HepG2 (cell line): ENCODE measurements at regions not wholly inside any gene's neighbourhood (a gene's known extent, or its start where the extent isn't known, plus 50 kb on each side); places are given as distances from the start of the nearest gene placed in this dataset.

Experiments
- ATAC-seq: fragments of 200-7000 bp; cut with Tn5 transposase; 3 replicates; pipeline ENCODE4 v1.9.1; 2020; ENCODE audit warnings: mild to moderate bottlenecking, moderate library complexity
- BruUV-seq: library from RNA; stranded (reverse); fragments of 400-500 nt; replicated peaks from 2 replicates; lab custom pipeline; 2021; lab: Mats Ljungman, UMichigan
- CTCF ChIA-PET: fragments of 300-600 bp; formaldehyde crosslinking; extraction: SDS; loops from one replicate; lab custom pipeline; 2021; ENCODE audit warnings: low total read pairs, inconsistent platforms, low intra/inter-chr PET ratio; lab: Yijun Ruan, JAX
- POLR2A ChIA-PET: fragments of 350-600 bp; sonication (Branson Sonifier 250); formaldehyde crosslinking; loops from one replicate; lab custom pipeline; 2020; ENCODE audit warnings: antibody characterized with exemption, inconsistent platforms; lab: Yijun Ruan, JAX
- DNase-seq: peaks from one replicate; pipeline ENCODE4 v3.0.0-alpha.2; 2015; ENCODE audit warnings: low spot score
- FAIRE-seq: peaks from 3 replicates; lab custom pipeline; 2011; peaks lifted over from hg19 to GRCh38; lab: Jason Lieb, UNC
- H2AFZ ChIP-seq: one replicate; pipeline ENCODE4 v1.6.1; 2011; ENCODE audit warnings: low read length, inconsistent platforms
- H3K27ac ChIP-seq: fragments of 300-600 bp; 3 replicates; pipeline ENCODE4 v1.8.0; 2011; ENCODE audit warnings: mixed run types, mild to moderate bottlenecking, mixed read lengths, low read length, inconsistent platforms; ENCODE audit not compliant: insufficient read depth; ENCODE audit errors: extremely low read length
- H3K27me3 ChIP-seq, 2 experiments: fragments of 200-600 bp in 1 of 2; 2 replicates in 1 of 2; 3 replicates in 1 of 2; pipeline versions ENCODE4 v1.6.0 to v1.8.0; 2011; ENCODE audit warnings: low read length in 2 of 2, mild to moderate bottlenecking in 2 of 2, moderate library complexity in 2 of 2, inconsistent platforms in 1 of 2; ENCODE audit not compliant: insufficient read depth in 2 of 2, control insufficient read depth in 1 of 2
- H3K36me3 ChIP-seq, 2 experiments: fragments of 200-600 bp in 1 of 2; replicated peaks in 1 of 2; 2 replicates in 1 of 2; 3 replicates in 1 of 2; pipeline versions ENCODE4 v1.5.1 to v1.8.0; 2011; ENCODE audit warnings: low read length in 2 of 2, inconsistent platforms in 1 of 2; ENCODE audit not compliant: insufficient read depth in 2 of 2, control insufficient read depth in 1 of 2
- H3K4me1 ChIP-seq: 2 replicates; pipeline ENCODE4 v1.5.1; 2012; ENCODE audit warnings: low read length, inconsistent platforms; ENCODE audit not compliant: insufficient read depth
- H3K4me2 ChIP-seq: 2 replicates; pipeline ENCODE4 v1.6.0; 2011; ENCODE audit warnings: low read depth, low read length, inconsistent platforms
- H3K4me3 ChIP-seq, 3 experiments: fragments of 200-600 bp in 1 of 3; sonication (generic), shearing (Covaris generic) in 1 of 3; replicated peaks in 1 of 3; 2 replicates each; pipeline ENCODE4 v1.5.1; 2011 to 2016; ENCODE audit warnings: low read length in 3 of 3, inconsistent platforms in 2 of 3, low read depth in 2 of 3, mild to moderate bottlenecking in 2 of 3, control low read depth in 1 of 3, mixed read lengths in 1 of 3; ENCODE audit not compliant: insufficient read depth in 1 of 3
- H3K79me2 ChIP-seq: one replicate; pipeline ENCODE4 v1.6.1; 2011; ENCODE audit warnings: low read length, inconsistent platforms; ENCODE audit not compliant: insufficient read depth
- H3K9ac ChIP-seq: 2 replicates; pipeline ENCODE4 v1.6.0; 2011; ENCODE audit warnings: mild to moderate bottlenecking, low read depth, low read length, inconsistent platforms; ENCODE audit not compliant: insufficient read depth
- H3K9me3 ChIP-seq: 2 replicates; pipeline ENCODE4 v1.5.1; 2012; ENCODE audit warnings: mild to moderate bottlenecking, low read length
- H4K20me1 ChIP-seq: 2 replicates; pipeline ENCODE4 v1.6.0; 2011; ENCODE audit warnings: inconsistent platforms, mild to moderate bottlenecking, low read length, moderate library complexity; ENCODE audit not compliant: insufficient read depth
- ADNP ChIP-seq: sonication (generic); formaldehyde crosslinking; IDR thresholded peaks from 2 replicates; pipeline ENCODE4 v1.4.0; 2020; ENCODE audit warnings: missing genetic modification reagents
- AHDC1 ChIP-seq: sonication (generic); formaldehyde crosslinking; IDR thresholded peaks from 2 replicates; pipeline ENCODE4 v1.5.1; 2020; ENCODE audit warnings: mild to moderate bottlenecking, missing genetic modification reagents, borderline replicate concordance
- CCAR2 ChIP-seq: fragments of 200-400 bp; formaldehyde crosslinking; optimal IDR thresholded peaks from 2 replicates; pipeline ENCODE3; 2018; ENCODE audit warnings: low read depth, mild to moderate bottlenecking, low read length, moderate library complexity
- CEBPB ChIP-seq: IDR thresholded peaks from 2 replicates; pipeline ENCODE4 v1.6.1; 2011; ENCODE audit warnings: low read depth, low read length, improper control_type of control experiment, borderline replicate concordance
- EHMT2 ChIP-seq: fragments of 200-600 bp; sonication (generic); IDR thresholded peaks from 2 replicates; pipeline ENCODE4 v1.7.0; 2017; ENCODE audit warnings: antibody characterized with exemption, low read depth, low read length, borderline replicate concordance
- FIP1L1 ChIP-seq: fragments of 200-400 bp; formaldehyde crosslinking; IDR thresholded peaks from 2 replicates; pipeline ENCODE4 v1.6.1; 2018; ENCODE audit warnings: low read depth, mild to moderate bottlenecking, low read length, moderate library complexity, borderline replicate concordance; ENCODE audit not compliant: insufficient read depth
- FOSL2 ChIP-seq: sonication (generic); formaldehyde crosslinking; IDR thresholded peaks from 2 replicates; pipeline ENCODE4 v1.4.0; 2020; ENCODE audit warnings: missing genetic modification reagents
- GABPB1 ChIP-seq: IDR thresholded peaks from 2 replicates; pipeline ENCODE4 v1.6.1; 2016; ENCODE audit warnings: mild to moderate bottlenecking, missing genetic modification reagents, moderate library complexity, missing compliant biosample characterization
- NFIC ChIP-seq: IDR thresholded peaks from 2 replicates; pipeline ENCODE4 v1.6.1; 2012; ENCODE audit warnings: mild to moderate bottlenecking, low read length, inconsistent platforms
- PTBP1 ChIP-seq: fragments of 200-400 bp; formaldehyde crosslinking; IDR thresholded peaks from 2 replicates; pipeline ENCODE4 v1.6.1; 2018; ENCODE audit warnings: low read length, low read depth; ENCODE audit not compliant: poor library complexity, severe bottlenecking
- TEAD3 ChIP-seq: optimal IDR thresholded peaks from 2 replicates; pipeline ENCODE3; 2016; ENCODE audit warnings: borderline replicate concordance
- ZNF44 ChIP-seq: sonication (generic); formaldehyde crosslinking; IDR thresholded peaks from 2 replicates; pipeline ENCODE4 v1.5.1; 2020; ENCODE audit warnings: mild to moderate bottlenecking, missing genetic modification reagents
- WGBS: methylation state at CpG from one replicate; pipeline ENCODE4 v1.1.6; 2017; ENCODE audit warnings: low lambda C conversion rate; 5-methylcytosine and 5-hydroxymethylcytosine counted together
- in situ Hi-C: cut with HindIII; loops from 2 replicates; pipeline ENCODE4 v1.10.0; 2017; ENCODE audit warnings: low pct_unique_long_range_greater_than_20kb; ENCODE audit not compliant: extremely low pct_ligation_motif_present
- intact Hi-C: fragments of 100-400 bp; cut with micrococcal nuclease; formaldehyde crosslinking; loops from one replicate; pipeline ENCODE4 v1.10.0; 2022; ENCODE audit not compliant: unreplicated experiment

- Histone ChIP-seq H3K79me2 (no peaks in the 10 kb centered on the region), H3K9ac (no peak overlapping the region), H3K4me2 (no peak overlapping the region), H4K20me1 (no peaks in the 10 kb centered on the region), H2AFZ (no peak overlapping the region), H3K36me3 (no peaks in the 10 kb centered on the region), H3K4me1 (0 out of 2 replicates have a peak, but pooled peaks cover 11% of the 10 kb centered on the region), H3K9me3 (no peaks in the 10 kb centered on the region), H3K27ac (no peak overlapping the region), H3K27me3 (no peaks in the 10 kb centered on the region), H3K4me3 (no peak overlapping the region)
- DNase-seq (peak; percentile 17), FAIRE-seq (no peak), ATAC-seq (no peak; the same call in 2 of the 3 replicates)
- in situ Hi-C loops (no loop called here), intact Hi-C loops (no loop called here)
- CTCF ChIA-PET, result no interaction called here
- TF ChIP-seq EHMT2 (no peak), FOSL2 (CRISPR knock-in tag) (peak; percentile 73; the same call in 1 of the 2 replicates), GABPB1 (CRISPR knock-in tag) (no peak), ADNP (CRISPR knock-in tag) (no peak), NFIC (no peak), ZNF44 (CRISPR knock-in tag) (no peak), CCAR2 (no peak), AHDC1 (no peak), CEBPB (peak; percentile 26; the same call in 1 of the 2 replicates), TEAD3 (peak; percentile 10), PTBP1 (no peak), FIP1L1 (no peak)
- no TSS peak for BruUV-seq
- 0% methylated on average over 3 of the region's 3 CpGs for WGBS
- POLR2A ChIA-PET, result no interaction called here
These were observed 500.3 kb upstream of the C1orf87 start for GRCh38 chr1:60573726-60574409.
